ENCODE measurements at regions not wholly inside any gene's neighbourhood (a gene's known extent, or its start where the extent isn't known, plus 50 kb on each side); places are given as distances from the start of the nearest gene placed in this dataset.

DNA sequence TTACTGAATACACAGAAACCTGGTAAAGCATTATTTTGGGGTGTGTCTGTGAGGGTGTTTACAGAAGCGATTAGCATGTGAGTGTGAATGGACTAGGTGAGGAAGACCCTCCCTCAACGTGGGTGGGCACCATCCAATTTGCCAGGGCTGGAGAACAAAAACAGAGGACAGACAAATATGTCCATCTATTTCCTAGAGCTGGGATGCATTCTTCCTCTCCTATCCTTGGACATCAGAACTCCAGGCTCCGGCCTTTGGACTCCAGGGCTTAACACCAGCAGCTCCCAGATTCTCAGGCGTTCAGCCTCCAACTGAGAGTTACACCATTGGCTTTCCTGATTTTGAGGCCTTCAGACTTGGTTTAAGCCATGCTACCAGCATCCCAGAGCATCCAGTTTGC is 65.8 kb upstream of the CHD1 start:
- no peak for FAIRE-seq
- DNase-seq (ENCODE audit: insufficient read length, low spot score): no peak

DNA sequence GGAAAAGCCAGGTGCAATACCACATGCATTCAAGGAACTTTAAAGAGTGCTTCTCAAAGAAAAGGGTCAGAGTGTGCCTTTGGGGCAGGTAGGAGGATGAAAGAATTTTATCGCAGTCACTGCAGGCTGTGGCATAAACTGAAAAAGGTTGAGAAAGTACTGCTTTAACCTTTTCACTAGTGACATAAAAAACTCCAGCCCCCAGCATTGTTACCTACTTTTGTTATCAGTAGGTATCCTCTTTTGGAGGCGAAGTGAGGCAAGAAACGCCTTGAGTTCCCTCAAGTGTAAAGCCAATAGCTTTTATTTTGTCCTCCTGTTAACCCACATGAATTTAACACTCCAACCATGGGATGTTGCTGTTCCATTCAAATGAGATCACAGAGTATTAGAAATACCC is 64.7 kb upstream of the CHD1 start:
- no peak for FAIRE-seq
- no peak for DNase-seq (ENCODE audit: insufficient read length, low spot score)

DNA sequence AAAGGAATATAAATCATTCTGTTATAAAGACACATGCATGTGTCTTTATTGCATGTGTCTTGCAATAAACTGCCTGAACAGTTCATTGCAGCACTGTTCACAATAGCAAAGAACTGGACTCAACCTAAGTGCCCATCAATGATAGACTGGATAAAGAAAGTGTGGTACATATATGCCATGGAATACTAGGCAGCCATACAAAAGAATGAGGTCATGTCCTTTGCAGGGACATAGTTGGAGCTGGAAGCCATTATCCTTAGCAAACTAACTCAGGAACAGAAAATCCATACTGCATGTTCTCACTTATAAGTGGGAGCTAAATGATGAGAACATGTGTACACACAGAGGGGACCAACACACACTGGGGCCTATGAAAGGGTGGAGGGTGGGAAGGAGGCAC is 63.7 kb upstream of the CHD1 start:
- DNase-seq (ENCODE audit: insufficient read length, low spot score): no peak

DNA sequence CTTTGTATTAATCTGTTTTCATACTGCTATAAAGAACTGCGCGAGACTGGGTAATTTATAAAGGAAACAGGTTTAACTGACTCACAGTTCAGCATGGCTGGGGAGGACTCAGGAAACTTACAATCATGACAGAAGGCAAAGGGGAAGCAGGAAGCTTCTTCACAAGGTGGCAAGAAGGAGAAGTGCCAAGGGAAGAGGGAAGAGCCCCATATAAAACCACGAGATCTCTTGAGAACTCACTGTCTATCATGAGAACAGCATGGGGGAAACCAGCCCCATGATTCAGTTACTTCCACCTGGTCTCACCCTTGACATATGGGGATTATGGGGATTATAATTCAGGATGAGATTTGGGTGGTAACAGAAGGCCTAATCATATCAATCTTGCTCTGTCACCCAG is 60.9 kb upstream of the CHD1 start:
- DNase-seq (ENCODE audit: insufficient read length, low spot score) (no peak), FAIRE-seq (no peak)

More for the DNA sequence above, 63.7 kb upstream of the CHD1 start:
- FAIRE-seq: no peak

DNA sequence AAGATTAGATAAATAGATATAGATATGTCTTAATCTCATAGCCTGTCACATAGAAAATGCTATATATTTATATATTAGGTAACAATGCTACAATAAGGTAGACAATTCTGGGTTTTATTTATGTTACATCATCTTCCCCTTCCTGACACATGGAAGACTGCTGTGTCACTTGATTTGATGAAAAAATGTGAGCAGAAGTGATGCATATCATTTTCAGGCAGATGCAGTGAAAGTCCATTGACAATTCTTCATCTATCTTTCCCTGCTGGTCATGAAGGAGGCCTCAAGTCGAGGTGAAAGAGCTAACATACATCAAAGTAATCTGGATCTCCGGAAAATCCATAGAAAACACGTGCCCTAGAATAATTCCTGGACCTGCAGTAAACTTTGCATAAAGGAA is 57.8 kb upstream of the CHD1 start:
- DNase-seq (ENCODE audit: insufficient read length, low spot score) (no peak), FAIRE-seq (no peak)

DNA sequence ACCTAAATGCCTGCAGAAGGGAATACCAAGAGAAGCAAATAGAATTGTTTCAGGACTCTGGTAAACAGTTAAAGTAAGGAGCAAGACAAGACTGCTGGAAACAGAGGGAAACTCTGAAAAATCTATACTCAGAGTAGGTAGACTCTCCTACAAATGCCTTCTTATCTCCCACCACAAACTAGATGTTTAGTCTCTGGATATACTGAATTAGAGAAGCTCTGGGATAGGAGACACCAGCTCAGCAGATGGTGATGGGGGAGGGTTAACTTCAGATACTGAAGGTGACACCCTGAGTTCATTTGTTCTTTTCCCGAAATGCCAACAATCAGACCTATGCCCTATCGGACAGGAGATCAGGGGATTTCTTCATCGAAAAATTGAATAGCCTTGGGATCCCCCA is 54.1 kb upstream of the CHD1 start:
- no peak for DNase-seq (ENCODE audit: insufficient read length, low spot score)
- no peak for FAIRE-seq
